ENCODE measurements at regions not wholly inside any gene's neighbourhood (a gene's known extent, or its start where the extent isn't known, plus 50 kb on each side); places are given as distances from the start of the nearest gene placed in this dataset.

- Histone ChIP-seq H3K36me3 (no peaks in the 10 kb centered on the region), H3K9me3 (peaks cover 1% of the 10 kb centered on the region; the same call in 1 of the 2 replicates), H3K4me2 (no peak overlapping the region), H3K27me3 (no peaks in the 10 kb centered on the region), H4K20me1 (no peaks in the 10 kb centered on the region), H3K4me3 (no peak overlapping the region), H3K27ac (no peak overlapping the region), H3K4me1 (no peaks in the 10 kb centered on the region), H3K9ac (no peak overlapping the region)
- no peak for TF ChIP-seq Cebpa-rat (IDR thresholded peaks at IDR 0.05)
Measured at GRCh38 chr2:36074008-36074407, 281.6 kb upstream of the CRIM1 start.

DNA sequence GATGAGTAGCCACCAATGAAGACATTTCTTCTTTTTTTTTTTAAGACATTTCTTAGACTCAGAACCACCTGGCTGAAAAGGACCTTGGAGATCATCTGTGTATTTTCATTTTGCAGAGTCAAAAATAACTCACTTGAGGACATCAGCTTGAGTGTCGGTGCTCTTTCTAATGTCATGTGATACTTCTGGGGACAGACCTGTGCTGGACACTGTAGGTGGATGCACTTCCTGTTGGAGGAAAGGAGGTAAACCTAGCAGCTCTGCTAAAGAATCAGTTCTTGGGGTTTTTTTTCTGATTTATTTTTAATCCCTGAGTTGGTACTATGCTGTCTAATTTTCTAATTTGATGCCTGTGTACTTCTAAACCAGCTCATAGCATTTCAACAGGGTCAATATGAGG is 283.9 kb upstream of the CRIM1 start:
- no peaks in the 10 kb centered on the region for H3K4me1 ChIP-seq
- H3K4me3 ChIP-seq, result no peak overlapping the region
- no peaks in the 10 kb centered on the region for H3K36me3 ChIP-seq
- no peak overlapping the region for H3K4me2 ChIP-seq
- no peaks in the 10 kb centered on the region for H4K20me1 ChIP-seq
- no peak for TF ChIP-seq Cebpa-rat (IDR thresholded peaks at IDR 0.05)
- peaks cover 4% of the 10 kb centered on the region; the same call in 1 of the 2 replicates for H3K9me3 ChIP-seq
- H3K9ac ChIP-seq, result no peak overlapping the region
- H3K27ac ChIP-seq, result no peak overlapping the region
- no peaks in the 10 kb centered on the region for H3K27me3 ChIP-seq

- H3K9ac ChIP-seq, result no peak overlapping the region
- no peak overlapping the region for H3K27ac ChIP-seq
- no peak overlapping the region for H3K4me2 ChIP-seq
Measured at GRCh38 chr2:36069074-36069473, 286.5 kb upstream of the CRIM1 start.

DNA sequence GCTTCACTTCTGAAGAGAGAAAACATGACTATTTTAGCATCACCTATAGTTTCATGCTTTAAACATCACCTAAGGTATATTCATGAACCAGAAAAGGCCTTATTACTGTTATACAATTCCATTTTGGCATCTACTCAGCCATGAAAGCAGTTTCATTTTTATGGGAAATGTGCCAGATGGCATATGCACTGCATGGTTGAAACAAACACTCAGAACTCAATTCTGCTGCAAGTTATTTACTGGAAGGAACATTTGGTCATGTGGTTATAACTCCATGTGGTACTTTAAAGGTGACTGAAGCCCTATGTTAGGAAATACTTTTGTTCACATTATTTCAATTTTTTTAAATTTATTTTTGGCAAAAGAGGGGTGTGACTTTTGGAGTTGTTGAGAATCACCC is 287.5 kb upstream of the CRIM1 start:
- Histone ChIP-seq H3K4me1 (no peaks in the 10 kb centered on the region), H3K27me3 (no peaks in the 10 kb centered on the region), H4K20me1 (no peaks in the 10 kb centered on the region), H3K27ac (no peak overlapping the region), H3K36me3 (no peaks in the 10 kb centered on the region), H3K4me2 (no peak overlapping the region), H3K9ac (no peak overlapping the region), H3K4me3 (no peak overlapping the region), H3K9me3 (peaks cover 4% of the 10 kb centered on the region; the same call in 1 of the 2 replicates)
- TF ChIP-seq Cebpa-rat (IDR thresholded peaks at IDR 0.05), result no peak

More at GRCh38 chr2:36069074-36069473, 286.5 kb upstream of the CRIM1 start:
- Histone ChIP-seq H3K36me3 (no peaks in the 10 kb centered on the region), H3K27me3 (no peaks in the 10 kb centered on the region), H3K4me1 (no peaks in the 10 kb centered on the region), H3K9me3 (peaks cover 4% of the 10 kb centered on the region; the same call in 1 of the 2 replicates), H4K20me1 (no peaks in the 10 kb centered on the region), H3K4me3 (no peak overlapping the region)
- TF ChIP-seq Cebpa-rat (IDR thresholded peaks at IDR 0.05), result no peak

DNA sequence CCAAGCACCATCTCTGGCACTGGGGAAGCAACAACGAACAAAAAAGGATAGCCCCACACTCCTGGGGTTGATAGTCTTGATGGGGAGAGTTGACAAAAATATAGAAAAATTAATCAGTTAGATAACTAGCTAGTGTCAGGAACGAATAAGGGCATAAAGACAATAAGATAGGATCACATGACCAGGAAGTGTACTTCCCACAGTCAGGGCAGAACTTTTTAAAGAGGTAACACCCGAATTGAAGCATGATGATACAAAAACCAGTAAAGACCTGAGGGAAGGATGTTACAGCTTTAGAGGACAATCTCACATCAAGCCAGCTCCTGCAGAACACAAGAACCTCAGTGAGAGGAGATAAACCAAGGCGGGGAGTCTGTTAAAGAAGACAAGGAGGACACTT is 295.4 kb upstream of the CRIM1 start:
- TF ChIP-seq Cebpa-rat (IDR thresholded peaks at IDR 0.05), result no peak
- Histone ChIP-seq H3K9me3 (peaks cover 5% of the 10 kb centered on the region; the same call in 1 of the 2 replicates), H3K4me3 (no peak overlapping the region), H3K27ac (0 out of 2 replicates have a peak overlapping the region, but pooled peaks have one; percentile 16), H3K27me3 (no peaks in the 10 kb centered on the region), H3K9ac (no peak overlapping the region), H4K20me1 (no peaks in the 10 kb centered on the region), H3K4me1 (peaks cover 23% of the 10 kb centered on the region), H3K36me3 (no peaks in the 10 kb centered on the region), H3K4me2 (peak overlapping the region; percentile 46)

DNA sequence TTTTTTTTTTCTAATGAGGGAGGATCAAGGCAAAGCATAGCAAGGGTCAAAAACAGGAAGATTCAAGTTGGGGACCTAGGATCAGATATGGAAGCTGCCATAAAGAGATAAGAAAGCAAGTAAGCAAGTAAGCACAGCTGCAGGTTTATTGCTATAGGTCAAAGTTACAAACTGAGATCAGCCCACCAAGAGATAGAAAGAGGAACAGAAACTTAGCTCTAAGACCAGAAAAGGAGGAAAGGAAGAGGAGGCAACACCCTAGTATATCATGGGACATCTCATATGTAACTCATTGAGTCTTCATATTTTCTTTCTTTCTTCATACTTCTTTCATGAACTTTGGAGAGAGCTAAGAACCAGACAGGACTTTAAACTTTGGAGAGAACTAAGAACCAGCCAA is 295.9 kb upstream of the CRIM1 start:
- Histone ChIP-seq H3K27ac (0 out of 2 replicates have a peak overlapping the region, but pooled peaks have one; percentile 16), H3K4me1 (peaks cover 23% of the 10 kb centered on the region), H3K9ac (no peak overlapping the region), H3K27me3 (no peaks in the 10 kb centered on the region), H3K4me2 (peak overlapping the region; percentile 46), H3K9me3 (peaks cover 5% of the 10 kb centered on the region; the same call in 1 of the 2 replicates), H3K36me3 (no peaks in the 10 kb centered on the region), H4K20me1 (no peaks in the 10 kb centered on the region), H3K4me3 (no peak overlapping the region)
- TF ChIP-seq Cebpa-rat (IDR thresholded peaks at IDR 0.05), result no peak

DNA sequence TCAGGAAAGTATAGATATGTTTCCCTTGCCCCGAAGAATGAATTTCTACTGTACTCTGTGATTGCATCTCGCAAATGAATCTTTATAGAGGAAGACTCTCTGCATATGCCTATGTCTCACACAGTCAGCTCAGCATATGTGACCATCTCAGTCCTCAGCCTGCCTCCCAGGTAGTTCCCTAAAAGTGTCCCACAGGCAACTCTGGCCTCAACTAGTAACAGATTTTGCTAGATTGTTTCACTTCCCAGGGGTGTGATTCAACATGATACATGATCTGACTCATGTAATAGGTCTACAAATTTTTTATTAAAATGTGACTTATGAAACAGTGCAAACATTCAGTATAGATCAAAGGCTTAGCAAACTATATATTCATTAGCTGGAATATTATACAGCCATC is 296.6 kb upstream of the CRIM1 start:
- Histone ChIP-seq H3K4me3 (no peak overlapping the region), H3K9me3 (peaks cover 5% of the 10 kb centered on the region; the same call in 1 of the 2 replicates), H3K27ac (no peak overlapping the region), H3K36me3 (no peaks in the 10 kb centered on the region), H3K27me3 (no peaks in the 10 kb centered on the region), H3K4me2 (no peak overlapping the region), H3K9ac (no peak overlapping the region), H3K4me1 (peaks cover 23% of the 10 kb centered on the region), H4K20me1 (no peaks in the 10 kb centered on the region)
- TF ChIP-seq Cebpa-rat (IDR thresholded peaks at IDR 0.05), result no peak

DNA sequence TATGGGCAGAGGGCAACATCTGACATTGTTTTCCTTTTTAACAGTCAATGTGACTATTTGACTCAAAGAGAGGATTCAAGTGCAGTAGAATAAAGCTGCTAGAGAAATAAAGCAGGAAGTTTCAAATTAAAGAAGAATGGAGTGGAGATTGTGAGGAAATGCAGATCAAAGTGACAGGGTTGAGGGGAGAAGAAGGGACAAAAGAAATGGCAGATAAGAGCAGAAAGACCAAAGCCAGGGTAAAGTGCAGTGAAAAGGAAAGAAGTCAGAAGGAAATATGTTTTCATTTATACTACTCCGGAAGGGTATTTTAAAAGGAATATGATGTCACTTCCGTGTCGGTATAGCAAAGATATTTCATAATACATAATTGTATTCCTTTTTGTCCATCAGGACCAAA is 297.5 kb upstream of the CRIM1 start:
- Histone ChIP-seq H3K36me3 (no peaks in the 10 kb centered on the region), H3K4me1 (peaks cover 23% of the 10 kb centered on the region), H3K27ac (no peak overlapping the region), H3K9me3 (peaks cover 5% of the 10 kb centered on the region; the same call in 1 of the 2 replicates), H3K4me3 (no peak overlapping the region), H3K27me3 (no peaks in the 10 kb centered on the region), H4K20me1 (no peaks in the 10 kb centered on the region), H3K4me2 (peak overlapping the region; percentile 13), H3K9ac (no peak overlapping the region)
- TF ChIP-seq Cebpa-rat (IDR thresholded peaks at IDR 0.05), result no peak

DNA sequence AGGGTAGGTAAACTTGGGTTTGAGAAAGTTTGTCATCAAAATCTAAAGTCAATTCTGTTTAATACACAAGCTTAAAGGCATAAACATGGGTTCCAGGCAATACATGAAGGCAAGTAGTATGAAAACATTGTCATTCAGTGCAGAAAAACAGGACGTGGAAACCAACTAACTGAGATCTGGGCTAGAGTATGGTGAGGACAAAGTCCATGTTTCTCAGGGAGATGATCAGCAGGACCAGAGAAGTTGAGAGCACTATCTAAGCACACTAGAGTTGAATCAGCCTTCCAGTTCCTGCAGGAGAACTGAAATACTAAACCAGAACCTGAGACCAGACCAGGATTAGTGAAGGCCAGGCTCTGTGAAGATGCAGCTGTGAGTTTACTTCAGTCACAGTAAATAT is 302.8 kb upstream of the CRIM1 start:
- Histone ChIP-seq H3K36me3 (no peaks in the 10 kb centered on the region), H3K27ac (no peak overlapping the region), H3K4me1 (peaks cover 5% of the 10 kb centered on the region), H3K27me3 (no peaks in the 10 kb centered on the region), H3K9me3 (peaks cover 11% of the 10 kb centered on the region; the same call in 1 of the 2 replicates), H3K4me2 (no peak overlapping the region), H4K20me1 (no peaks in the 10 kb centered on the region), H3K4me3 (no peak overlapping the region), H3K9ac (no peak overlapping the region)
- no peak for TF ChIP-seq Cebpa-rat (IDR thresholded peaks at IDR 0.05)

- peaks cover 6% of the 10 kb centered on the region; the same call in 1 of the 2 replicates for H3K4me1 ChIP-seq
- H3K27me3 ChIP-seq, result no peaks in the 10 kb centered on the region
- no peaks in the 10 kb centered on the region for H3K36me3 ChIP-seq
- H3K27ac ChIP-seq, result no peak overlapping the region
- H3K9ac ChIP-seq, result no peak overlapping the region
- no peak for TF ChIP-seq Cebpa-rat (IDR thresholded peaks at IDR 0.05)
- no peak overlapping the region for H3K4me2 ChIP-seq
- peaks cover 6% of the 10 kb centered on the region; the same call in 1 of the 2 replicates for H3K9me3 ChIP-seq
- H4K20me1 ChIP-seq, result no peaks in the 10 kb centered on the region
- H3K4me3 ChIP-seq, result no peak overlapping the region
Measured at GRCh38 chr2:36044411-36044810, 311.2 kb upstream of the CRIM1 start.

DNA sequence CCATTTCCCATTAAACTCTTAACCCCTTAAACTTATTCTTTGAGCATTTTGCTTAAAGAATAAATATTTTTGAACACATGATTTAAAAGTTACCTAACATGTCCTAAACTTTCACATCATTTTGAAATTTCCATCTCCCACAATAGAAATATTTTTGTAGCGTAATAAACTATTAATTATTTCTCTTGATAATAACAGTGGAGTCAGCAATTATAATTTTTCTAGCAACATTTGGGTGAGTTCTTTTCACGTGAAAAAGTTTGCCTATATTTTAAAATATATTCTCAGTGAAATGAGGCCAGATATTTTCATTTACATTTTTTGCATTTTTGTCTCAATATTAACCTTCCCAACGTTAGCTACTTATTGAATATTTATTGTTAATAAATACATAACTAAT is 320.4 kb upstream of the CRIM1 start:
- Histone ChIP-seq H3K27ac (no peak overlapping the region), H3K36me3 (no peaks in the 10 kb centered on the region), H3K9ac (no peak overlapping the region), H4K20me1 (no peaks in the 10 kb centered on the region), H3K4me1 (no peaks in the 10 kb centered on the region), H3K9me3 (no peaks in the 10 kb centered on the region; the same call in 1 of the 2 replicates), H3K27me3 (no peaks in the 10 kb centered on the region), H3K4me2 (no peak overlapping the region), H3K4me3 (no peak overlapping the region)
- TF ChIP-seq Cebpa-rat (IDR thresholded peaks at IDR 0.05), result no peak

Measured in BLaER1 (cell line).